IMR-90 (cell line): ENCODE measurements at regions not wholly inside any gene's neighbourhood (a gene's known extent, or its start where the extent isn't known, plus 50 kb on each side); places are given as distances from the start of the nearest gene placed in this dataset.

Source experiments
- ATAC-seq: fragments of 200-7000 bp; cut with Tn5 transposase; 2 replicates; pipeline ENCODE4 v1.9.1; 2020; ENCODE audit warnings: low read depth, mild to moderate bottlenecking, moderate library complexity
- BruUV-seq: library from RNA; stranded (reverse); fragments of 400-500 nt; replicated peaks from 2 replicates; lab custom pipeline; 2021; lab: Mats Ljungman, UMichigan
- CTCF ChIA-PET: fragments of 300-600 bp; formaldehyde crosslinking; extraction: SDS; loops from one replicate; lab custom pipeline; 2021; ENCODE audit warnings: antibody characterized with exemption; lab: Yijun Ruan, JAX
- POLR2A ChIA-PET: fragments of 300-600 bp; sonication (Branson Sonifier 250); formaldehyde crosslinking; loops from one replicate; lab custom pipeline; 2022; ENCODE audit warnings: antibody characterized with exemption; ENCODE audit not compliant: unreplicated experiment; lab: Charles Lee
- DNase-seq: peaks from one replicate; pipeline ENCODE4 v3.0.0; 2013
- H2AFZ ChIP-seq: replicated peaks from 2 replicates; pipeline ENCODE3; 2013; ENCODE audit warnings: low read length, mild to moderate bottlenecking; ENCODE audit not compliant: poor library complexity
- H2AK5ac ChIP-seq: 2 replicates; pipeline ENCODE4 v1.6.1; 2013; ENCODE audit warnings: low read depth, low read length, inconsistent platforms
- H2AK9ac ChIP-seq: replicated peaks from 2 replicates; pipeline ENCODE3; 2013; ENCODE audit warnings: mild to moderate bottlenecking, low read depth, low read length, moderate library complexity; ENCODE audit not compliant: poor library complexity
- H2BK120ac ChIP-seq: 2 replicates; pipeline ENCODE4 v1.6.1; 2013; ENCODE audit warnings: low read depth, low read length, inconsistent platforms
- H2BK15ac ChIP-seq: 3 replicates; pipeline ENCODE4 v1.6.1; 2013; ENCODE audit warnings: low read depth, low read length, inconsistent platforms
- H2BK20ac ChIP-seq: 2 replicates; pipeline ENCODE4 v1.6.1; 2013; ENCODE audit warnings: low read depth, mild to moderate bottlenecking, inconsistent platforms, low read length, moderate library complexity
- H2BK5ac ChIP-seq: 2 replicates; pipeline ENCODE4 v1.6.1; 2013; ENCODE audit warnings: mild to moderate bottlenecking, low read depth, low read length, inconsistent platforms; ENCODE audit not compliant: poor library complexity, severe bottlenecking
- H3K14ac ChIP-seq: replicated peaks from 2 replicates; pipeline ENCODE4 v1.6.1; 2013; ENCODE audit warnings: low read depth, low read length, inconsistent platforms
- H3K18ac ChIP-seq: 2 replicates; pipeline ENCODE4 v1.6.1; 2013; ENCODE audit warnings: low read depth, low read length, control low read depth
- H3K23ac ChIP-seq: 2 replicates; pipeline ENCODE4 v1.6.1; 2013; ENCODE audit warnings: low read depth, low read length, inconsistent platforms
- H3K27ac ChIP-seq: 2 replicates; pipeline ENCODE4 v1.5.1; 2013; ENCODE audit warnings: mild to moderate bottlenecking, control low read depth, low read length; ENCODE audit not compliant: insufficient read depth
- H3K27me3 ChIP-seq: 2 replicates; pipeline ENCODE4 v1.6.1; 2013; ENCODE audit warnings: low read length; ENCODE audit not compliant: control insufficient read depth, insufficient read depth
- H3K36me3 ChIP-seq: 2 replicates; pipeline ENCODE4 v1.6.1; 2013; ENCODE audit warnings: low read length, mixed read lengths; ENCODE audit not compliant: control insufficient read depth, insufficient read depth
- H3K4ac ChIP-seq: 2 replicates; pipeline ENCODE4 v1.6.1; 2013; ENCODE audit warnings: low read depth, low read length, inconsistent platforms
- H3K4me1 ChIP-seq: 2 replicates; pipeline ENCODE4 v1.6.1; 2013; ENCODE audit warnings: low read length, mixed read lengths; ENCODE audit not compliant: control insufficient read depth, insufficient read depth
- H3K4me2 ChIP-seq: 2 replicates; pipeline ENCODE4 v1.6.1; 2013; ENCODE audit warnings: low read depth, mild to moderate bottlenecking, control low read depth, low read length, moderate library complexity
- H3K4me3 ChIP-seq: 2 replicates; pipeline ENCODE4 v1.5.1; 2013; ENCODE audit warnings: low read depth, mild to moderate bottlenecking, control low read depth, low read length, moderate library complexity; ENCODE audit not compliant: insufficient read depth
- H3K56ac ChIP-seq: 2 replicates; pipeline ENCODE4 v1.6.1; 2013; ENCODE audit warnings: low read length, inconsistent platforms; ENCODE audit not compliant: insufficient read depth; ENCODE audit errors: extremely low read depth
- H3K79me1 ChIP-seq, 2 experiments: 2 replicates each; pipeline ENCODE4 v1.6.1; 2013; ENCODE audit warnings: low read length in 2 of 2, inconsistent platforms in 1 of 2, low read depth in 1 of 2
- H3K9ac ChIP-seq: 2 replicates; pipeline ENCODE4 v1.6.1; 2013; ENCODE audit warnings: low read depth, low read length, control low read depth
- H3K9me1 ChIP-seq: 2 replicates; pipeline ENCODE4 v1.6.1; 2013; ENCODE audit warnings: low read length, inconsistent platforms; ENCODE audit not compliant: insufficient read depth
- H3K9me3 ChIP-seq: 2 replicates; pipeline ENCODE4 v1.6.1; 2013; ENCODE audit warnings: low read length; ENCODE audit not compliant: control insufficient read depth, insufficient read depth
- H4K20me1 ChIP-seq: 2 replicates; pipeline ENCODE4 v1.6.1; 2013; ENCODE audit warnings: low read length, inconsistent platforms; ENCODE audit not compliant: insufficient read depth
- H4K5ac ChIP-seq: 2 replicates; pipeline ENCODE4 v1.6.1; 2013; ENCODE audit warnings: mild to moderate bottlenecking, low read depth, low read length, control low read depth
- H4K8ac ChIP-seq, 2 experiments: 2 replicates each; pipeline ENCODE4 v1.6.1; 2013; ENCODE audit warnings: low read depth in 2 of 2, low read length in 2 of 2, control low read depth in 1 of 2, inconsistent platforms in 1 of 2
- H4K91ac ChIP-seq: 2 replicates; pipeline ENCODE4 v1.6.1; 2013; ENCODE audit warnings: low read depth, low read length, inconsistent platforms; ENCODE audit not compliant: insufficient read depth
- MAFK ChIP-seq: IDR thresholded peaks from 2 replicates; pipeline ENCODE4 v1.6.1; 2012; ENCODE audit warnings: low read depth, low read length, improper control_type of control experiment
- WGBS, 2 experiments: methylation state at CpG; one replicate each; pipeline versions ENCODE4 v1.1.5 to v1.1.7; 2013; ENCODE audit warnings: missing lambda C conversion rate in 2 of 2; ENCODE audit not compliant: insufficient read length in 1 of 2; ENCODE audit errors: extremely low coverage in 2 of 2; 5-methylcytosine and 5-hydroxymethylcytosine counted together
- dilution Hi-C: fragments of 300-500 bp; cut with HindIII; formaldehyde crosslinking; loops from one replicate; pipeline ENCODE4 v1.14.3; 2018; ENCODE audit warnings: low sequenced_read_pairs; ENCODE audit not compliant: unreplicated experiment
- in situ Hi-C: fragments of 300-500 bp; cut with MboI; formaldehyde crosslinking; loops from 3 replicates; pipeline ENCODE4 v1.14.3; 2019; ENCODE audit warnings: low sequenced_read_pairs, inconsistent platforms, mixed read lengths
- intact Hi-C: fragments of 100-400 bp; cut with micrococcal nuclease; formaldehyde crosslinking; loops from 2 replicates; pipeline ENCODE4 v1.10.0; 2022

DNA sequence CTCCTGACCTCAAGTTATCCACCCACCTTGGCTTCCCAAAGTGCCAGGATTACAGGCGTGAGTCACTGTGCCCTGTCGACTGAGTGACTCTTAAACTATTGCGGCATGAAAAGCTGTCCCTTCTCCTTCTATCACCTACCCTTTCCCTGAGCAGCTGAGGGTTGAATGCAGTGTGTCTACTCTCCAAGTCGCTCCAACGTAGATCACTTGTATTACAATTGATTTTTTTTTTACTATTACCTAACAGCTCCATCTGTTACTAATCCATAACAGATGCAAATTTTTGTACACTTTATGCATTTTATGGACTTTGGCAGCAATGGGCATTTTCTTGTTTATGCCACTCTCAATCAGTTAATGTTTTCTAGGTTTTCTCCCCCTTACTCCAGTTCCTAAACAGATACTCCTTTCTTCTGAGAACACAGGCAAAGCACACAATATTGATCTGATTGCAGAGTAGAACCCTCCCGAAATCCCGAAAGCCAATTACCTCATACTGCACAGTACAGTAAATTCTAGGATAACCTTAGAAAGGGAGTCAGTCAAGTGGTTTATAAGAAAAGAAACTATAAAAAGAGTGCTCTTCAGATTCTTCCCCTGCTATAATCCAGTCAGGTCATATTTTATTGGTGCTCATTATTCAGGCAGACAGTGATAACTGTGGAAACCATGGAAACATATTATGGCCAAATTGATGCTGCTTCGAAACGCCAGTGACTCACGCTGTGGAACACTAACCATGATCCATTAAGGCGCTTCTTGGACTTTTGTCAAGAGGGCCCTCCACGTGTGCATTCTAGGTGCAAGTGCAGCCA, 273.0 kb downstream of the ADGB start:
- Histone ChIP-seq H3K14ac (no peak overlapping the region), H3K79me1 (no peaks in the 10 kb centered on the region), H3K4ac (no peak overlapping the region), H2AK9ac (no peak overlapping the region), H4K91ac (no peak overlapping the region), H2BK120ac (no peak overlapping the region), H3K4me2 (no peak overlapping the region), H3K27me3 (no peaks in the 10 kb centered on the region), H2AFZ (no peak overlapping the region), H3K27ac (no peak overlapping the region), H3K4me3 (no peak overlapping the region), H4K5ac (no peak overlapping the region), H3K4me1 (peaks cover 2% of the 10 kb centered on the region; the same call in 1 of the 2 replicates), H4K20me1 (no peaks in the 10 kb centered on the region), H2BK20ac (no peak overlapping the region), H3K9me3 (no peaks in the 10 kb centered on the region), H3K56ac (no peak overlapping the region), H3K23ac (no peak overlapping the region), H3K9me1 (no peaks in the 10 kb centered on the region; the same call in 1 of the 2 replicates), H2BK15ac (no peak overlapping the region), H2AK5ac (no peak overlapping the region), H3K9ac (no peak overlapping the region), H2BK5ac (no peak overlapping the region), H3K18ac (no peak overlapping the region), H3K36me3 (no peaks in the 10 kb centered on the region), H4K8ac (no peak overlapping the region)
- in situ Hi-C loops: loop anchor here (25.0 kb wide), 1 partner anchor 1290 kb away; no protein-coding TSS in a partner anchor
- TF ChIP-seq MAFK: no peak
- no peak for ATAC-seq
- CTCF ChIA-PET: no interaction called here
- DNase-seq: no peak
- intact Hi-C loops: no loop called here
- dilution Hi-C loops: no loop called here
- 100% methylated on average over 2 of the region's 12 CpGs; no CpG with 5 or more reads in 1 of the 2 experiments for WGBS, 2 experiments
- POLR2A ChIA-PET: no interaction called here
- no TSS peak for BruUV-seq
